H1 (cell line): ENCODE measurements at regions not wholly inside any gene's neighbourhood (a gene's known extent, or its start where the extent isn't known, plus 50 kb on each side); places are given as distances from the start of the nearest gene placed in this dataset.

Source experiments
- CTCF ChIA-PET: fragments of 300-600 bp; sonication (Branson Sonifier 250); formaldehyde crosslinking; loops from one replicate; lab custom pipeline; 2021; ENCODE audit not compliant: partially characterized antibody; lab: Charles Lee
- POLR2A ChIA-PET: fragments of 300-600 bp; sonication (Branson Sonifier 250); formaldehyde crosslinking; loops from one replicate; lab custom pipeline; 2021; ENCODE audit warnings: inconsistent platforms; ENCODE audit not compliant: partially characterized antibody; lab: Charles Lee
- DNase-seq, 2 experiments: peaks; one replicate each; pipeline versions ENCODE4 v3.0.0 to v3.0.0-alpha.2; 2010 to 2022; ENCODE audit warnings: low spot score in 2 of 2, low read depth in 1 of 2, mixed read lengths in 1 of 2
- FAIRE-seq: peaks from 2 replicates; lab custom pipeline; 2011; peaks lifted over from hg19 to GRCh38; lab: Jason Lieb, UNC
- H2AFZ ChIP-seq: 2 replicates; pipeline ENCODE4 v1.8.1; 2012; ENCODE audit warnings: low read length, inconsistent platforms
- H2AK5ac ChIP-seq: 2 replicates; pipeline ENCODE4 v1.6.1; 2013; ENCODE audit warnings: low read depth, low read length
- H2BK120ac ChIP-seq: replicated peaks from 2 replicates; pipeline ENCODE3; 2013; ENCODE audit warnings: low read depth, low read length, inconsistent platforms
- H2BK12ac ChIP-seq: 2 replicates; pipeline ENCODE4 v1.6.1; 2013; ENCODE audit warnings: low read depth, low read length
- H2BK15ac ChIP-seq: 2 replicates; pipeline ENCODE4 v1.6.1; 2013; ENCODE audit warnings: low read length
- H2BK20ac ChIP-seq: 2 replicates; pipeline ENCODE4 v1.6.1; 2013; ENCODE audit warnings: low read length
- H2BK5ac ChIP-seq: 2 replicates; pipeline ENCODE4 v1.6.1; 2013; ENCODE audit warnings: low read depth, low read length
- H3K14ac ChIP-seq: 2 replicates; pipeline ENCODE4 v1.6.1; 2013; ENCODE audit warnings: inconsistent platforms; ENCODE audit not compliant: insufficient read length
- H3K18ac ChIP-seq: 2 replicates; pipeline ENCODE4 v1.6.1; 2013; ENCODE audit warnings: low read length; ENCODE audit errors: extremely low read depth
- H3K23ac ChIP-seq: 2 replicates; pipeline ENCODE4 v1.6.1; 2013; ENCODE audit warnings: inconsistent platforms; ENCODE audit not compliant: insufficient read length
- H3K23me2 ChIP-seq: 2 replicates; pipeline ENCODE4 v1.6.1; 2013; ENCODE audit warnings: low read depth, low read length
- H3K27ac ChIP-seq: 2 replicates; pipeline ENCODE4 v1.6.1; 2011; ENCODE audit warnings: low read depth, low read length, inconsistent platforms
- H3K27me3 ChIP-seq, 4 experiments: replicated peaks in 1 of 4; 1 replicate in 1 of 4; 2 replicates in 3 of 4; pipeline versions ENCODE4 v1.6.1 to v1.8.1; 2011 to 2013; ENCODE audit warnings: low read length in 3 of 4, mild to moderate bottlenecking in 3 of 4, inconsistent platforms in 2 of 4, mixed read lengths in 2 of 4, moderate library complexity in 1 of 4; ENCODE audit not compliant: control insufficient read depth in 3 of 4, insufficient read depth in 3 of 4; ENCODE audit errors: extremely low read depth in 1 of 4
- H3K36me3 ChIP-seq, 4 experiments: 2 replicates each; pipeline versions ENCODE4 v1.6.1 to v1.8.1; 2011 to 2013; ENCODE audit warnings: mild to moderate bottlenecking in 4 of 4, low read length in 3 of 4, moderate library complexity in 2 of 4, control low read depth in 1 of 4, inconsistent platforms in 1 of 4; ENCODE audit not compliant: insufficient read depth in 4 of 4, control insufficient read depth in 2 of 4
- H3K4ac ChIP-seq: replicated peaks from 2 replicates; pipeline ENCODE3; 2013; ENCODE audit warnings: low read length, low read depth, mixed read lengths, inconsistent platforms; ENCODE audit not compliant: insufficient read length
- H3K4me1 ChIP-seq, 4 experiments: replicated peaks in 1 of 4; 1 replicate in 1 of 4; 2 replicates in 3 of 4; pipeline versions ENCODE4 v1.6.1 to v1.8.1; 2011 to 2013; ENCODE audit warnings: low read length in 3 of 4, inconsistent platforms in 2 of 4, mixed read lengths in 1 of 4; ENCODE audit not compliant: insufficient read depth in 4 of 4, control insufficient read depth in 3 of 4
- H3K4me2 ChIP-seq, 2 experiments: 2 replicates each; pipeline versions ENCODE4 v1.6.1 to v1.8.1; 2011 to 2013; ENCODE audit warnings: low read depth in 2 of 2, low read length in 2 of 2, control low read depth in 1 of 2, inconsistent platforms in 1 of 2, mild to moderate bottlenecking in 1 of 2; ENCODE audit not compliant: insufficient read depth in 1 of 2
- H3K4me3 ChIP-seq, 4 experiments: fragments of 200-600, 300-600 bp in 1 of 4; sonication (generic), shearing (Covaris generic), sonication (Bioruptor Twin) in 1 of 4; 2 replicates each; pipeline versions ENCODE4 v1.5.1 to v1.8.1; 2011 to 2016; ENCODE audit warnings: low read length in 4 of 4, low read depth in 3 of 4, control low read depth in 2 of 4, inconsistent platforms in 2 of 4, mild to moderate bottlenecking in 2 of 4, mixed read lengths in 1 of 4, moderate library complexity in 1 of 4; ENCODE audit not compliant: insufficient read depth in 2 of 4; ENCODE audit errors: extremely low read depth in 1 of 4
- H3K56ac ChIP-seq: replicated peaks from 2 replicates; pipeline ENCODE3; 2013; ENCODE audit warnings: low read depth, mild to moderate bottlenecking, mixed read lengths, low read length, inconsistent platforms; ENCODE audit not compliant: insufficient read length
- H3K79me1 ChIP-seq: 2 replicates; pipeline ENCODE4 v1.6.1; 2013; ENCODE audit warnings: low read depth, low read length, control low read depth
- H3K79me2 ChIP-seq, 2 experiments: 2 replicates each; pipeline versions ENCODE4 v1.6.1 to v1.8.1; 2012 to 2013; ENCODE audit warnings: low read length in 2 of 2, mild to moderate bottlenecking in 2 of 2, inconsistent platforms in 1 of 2; ENCODE audit not compliant: insufficient read depth in 2 of 2, control insufficient read depth in 1 of 2
- H3K9ac ChIP-seq, 4 experiments: replicated peaks in 1 of 4; 1 replicate in 1 of 4; 2 replicates in 3 of 4; pipeline versions ENCODE4 v1.6.1 to v1.8.1; 2011 to 2013; ENCODE audit warnings: low read depth in 3 of 4, low read length in 3 of 4, control low read depth in 2 of 4, mild to moderate bottlenecking in 2 of 4, moderate library complexity in 2 of 4, inconsistent platforms in 1 of 4; ENCODE audit errors: extremely low read depth in 1 of 4
- H3K9me3 ChIP-seq, 2 experiments: 2 replicates each; pipeline versions ENCODE4 v1.6.1 to v1.8.1; 2012 to 2013; ENCODE audit warnings: mild to moderate bottlenecking in 2 of 2, moderate library complexity in 2 of 2, control low read depth in 1 of 2, inconsistent platforms in 1 of 2, low read depth in 1 of 2, low read length in 1 of 2, mixed read lengths in 1 of 2; ENCODE audit not compliant: insufficient read depth in 2 of 2
- H4K20me1 ChIP-seq, 2 experiments: replicated peaks in 1 of 2; 2 replicates each; pipeline versions ENCODE3 to v1.8.1; 2011 to 2013; ENCODE audit warnings: inconsistent platforms in 2 of 2, low read length in 2 of 2, mild to moderate bottlenecking in 1 of 2; ENCODE audit not compliant: insufficient read depth in 2 of 2, control insufficient read depth in 1 of 2
- H4K5ac ChIP-seq: 2 replicates; pipeline ENCODE4 v1.6.1; 2013; ENCODE audit warnings: low read length, low read depth, mixed read lengths, inconsistent platforms; ENCODE audit not compliant: insufficient read length
- H4K8ac ChIP-seq: 2 replicates; pipeline ENCODE4 v1.8.0; 2013; ENCODE audit warnings: mild to moderate bottlenecking, moderate library complexity, low read length, inconsistent platforms; ENCODE audit not compliant: insufficient read depth; ENCODE audit errors: extremely low read depth
- H4K91ac ChIP-seq: replicated peaks from 2 replicates; pipeline ENCODE3; 2013; ENCODE audit warnings: low read length, mixed read lengths, inconsistent platforms; ENCODE audit not compliant: insufficient read length
- CTBP2 ChIP-seq: IDR thresholded peaks from 2 replicates; pipeline ENCODE4 v1.7.0; 2011; ENCODE audit warnings: borderline replicate concordance, mild to moderate bottlenecking, moderate library complexity, mixed read lengths, low read length; ENCODE audit not compliant: insufficient read depth, insufficient read length
- EZH2 ChIP-seq: fragments of 200-600 bp; sonication (generic); IDR thresholded peaks from 2 replicates; pipeline ENCODE4 v1.7.1; 2012; ENCODE audit warnings: low read depth, mild to moderate bottlenecking, moderate library complexity, low read length, inconsistent platforms; ENCODE audit not compliant: severe bottlenecking
- FOSL1 ChIP-seq: IDR thresholded peaks from 2 replicates; pipeline ENCODE4 v1.6.1; 2011; ENCODE audit warnings: mild to moderate bottlenecking, low read depth, low read length, moderate library complexity; ENCODE audit not compliant: insufficient read depth
- JUN ChIP-seq: IDR thresholded peaks from 2 replicates; pipeline ENCODE4 v1.6.1; 2011; ENCODE audit warnings: low read depth, mild to moderate bottlenecking, improper control_type of control experiment, low read length
- JUND ChIP-seq: IDR thresholded peaks from 2 replicates; pipeline ENCODE4 v1.6.1; 2011; ENCODE audit warnings: mild to moderate bottlenecking, improper control_type of control experiment, low read length
- KDM5A ChIP-seq: fragments of 200-600 bp; IDR thresholded peaks from 2 replicates; pipeline ENCODE4 v1.7.1; 2012; ENCODE audit warnings: mild to moderate bottlenecking, low read length, inconsistent platforms, mixed read lengths
- MAFK ChIP-seq: IDR thresholded peaks from 2 replicates; pipeline ENCODE4 v1.6.1; 2012; ENCODE audit warnings: low read depth, mild to moderate bottlenecking, improper control_type of control experiment, low read length
- RFX5 ChIP-seq: IDR thresholded peaks from 2 replicates; pipeline ENCODE4 v1.6.1; 2011; ENCODE audit warnings: low read depth, low read length, improper control_type of control experiment, borderline replicate concordance
- SIRT6 ChIP-seq: IDR thresholded peaks from one replicate; pipeline ENCODE4 v1.7.1; 2012; ENCODE audit warnings: low read length, inconsistent platforms
- TBP ChIP-seq: IDR thresholded peaks from 2 replicates; pipeline ENCODE4 v1.6.1; 2011; ENCODE audit warnings: low read depth, low read length, improper control_type of control experiment
- WGBS, 2 experiments: shearing (Covaris generic) in 1 of 2; methylation state at CpG; one replicate each; pipeline versions ENCODE4 v1.1.6 to v1.1.7; 2013 to 2015; ENCODE audit warnings: low lambda C conversion rate in 2 of 2, mixed read lengths in 2 of 2, inconsistent platforms in 1 of 2, low coverage in 1 of 2, missing lambda C conversion rate in 1 of 2; ENCODE audit not compliant: insufficient replicate concordance in 2 of 2, insufficient coverage in 1 of 2, insufficient read length in 1 of 2; ENCODE audit errors: extremely low coverage in 1 of 2, missing lambda C conversion rate in 1 of 2; 5-methylcytosine and 5-hydroxymethylcytosine counted together
- TF ChIP-seq, protein P1 (sequence below): IDR thresholded peaks from 2 replicates; pipeline ENCODE4 v1.6.1; 2012; ENCODE audit warnings: low read length, inconsistent platforms

DNA sequence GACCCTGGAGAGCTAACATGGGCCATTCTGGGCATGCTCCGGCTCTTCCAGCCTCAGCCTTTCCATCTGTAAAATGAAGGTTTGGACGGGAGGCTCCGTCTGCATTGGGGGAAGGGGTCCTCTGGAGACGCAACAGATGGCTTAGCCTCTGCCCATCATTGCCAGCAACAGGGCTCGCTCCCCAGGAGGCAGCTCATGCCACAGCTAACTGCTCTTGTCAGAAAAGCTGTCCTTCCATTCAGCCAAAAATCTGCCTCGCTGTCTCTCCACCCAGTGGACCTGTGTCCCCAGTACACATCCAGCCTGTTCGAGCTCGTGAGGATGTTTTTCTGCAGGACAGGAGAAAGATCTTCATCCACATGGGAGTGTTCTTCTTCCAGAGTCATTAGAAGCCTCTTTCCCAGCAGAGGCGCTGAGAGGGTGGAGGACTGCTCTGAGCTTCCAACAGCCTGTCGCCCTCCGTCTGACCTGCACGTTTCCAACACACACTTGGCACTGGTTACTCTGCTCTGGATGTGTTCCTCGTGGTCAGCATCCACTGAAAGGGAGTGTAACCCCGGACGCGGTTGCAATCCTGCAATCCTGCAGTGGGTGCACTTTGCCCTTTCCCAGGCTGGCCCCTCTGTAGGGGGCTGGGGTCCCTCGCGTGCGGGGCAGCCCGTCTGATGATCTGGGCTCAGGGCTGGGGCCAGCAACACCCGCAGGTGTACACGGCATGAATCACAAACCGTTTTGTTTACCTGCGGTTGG lies 1340.9 kb downstream of the TBC1D22A start:
- FAIRE-seq = no peak
- 88% methylated on average over 23 of the region's 24 CpGs; no CpG with 5 or more reads in 1 of the 2 experiments for WGBS, 2 experiments
- POLR2A ChIA-PET = interaction anchor here (1.0 kb wide), 1 partner anchor 33 kb away, joined by 3 read pairs; no protein-coding TSS in a partner anchor
- TF ChIP-seq FOSL1 = no peak
- TF ChIP-seq EZH2 = no peak
- TF ChIP-seq JUN = no peak
- no peak for TF ChIP-seq CTBP2
- TF ChIP-seq TBP = no peak
- TF ChIP-seq RFX5 = no peak
- TF ChIP-seq KDM5A = no peak
- no peak for TF ChIP-seq MAFK
- no peak for TF ChIP-seq JUND
- TF ChIP-seq, protein P1, sequence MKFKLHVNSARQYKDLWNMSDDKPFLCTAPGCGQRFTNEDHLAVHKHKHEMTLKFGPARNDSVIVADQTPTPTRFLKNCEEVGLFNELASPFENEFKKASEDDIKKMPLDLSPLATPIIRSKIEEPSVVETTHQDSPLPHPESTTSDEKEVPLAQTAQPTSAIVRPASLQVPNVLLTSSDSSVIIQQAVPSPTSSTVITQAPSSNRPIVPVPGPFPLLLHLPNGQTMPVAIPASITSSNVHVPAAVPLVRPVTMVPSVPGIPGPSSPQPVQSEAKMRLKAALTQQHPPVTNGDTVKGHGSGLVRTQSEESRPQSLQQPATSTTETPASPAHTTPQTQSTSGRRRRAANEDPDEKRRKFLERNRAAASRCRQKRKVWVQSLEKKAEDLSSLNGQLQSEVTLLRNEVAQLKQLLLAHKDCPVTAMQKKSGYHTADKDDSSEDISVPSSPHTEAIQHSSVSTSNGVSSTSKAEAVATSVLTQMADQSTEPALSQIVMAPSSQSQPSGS = no peak
- TF ChIP-seq SIRT6 = no peak

More for the DNA sequence above, 1340.9 kb downstream of the TBC1D22A start:
- no peak overlapping the region for H3K14ac ChIP-seq
- H3K23ac ChIP-seq = no peak overlapping the region
- no peak overlapping the region for H2BK15ac ChIP-seq
- H3K36me3 ChIP-seq = no peaks in the 10 kb centered on the region
- no peak overlapping the region for H3K4ac ChIP-seq
- no peaks in the 10 kb centered on the region; a peak in 1 of 7 replicates for H3K4me1 ChIP-seq
- no peak overlapping the region for H4K91ac ChIP-seq
- no peaks in the 10 kb centered on the region for H3K79me2 ChIP-seq
- H3K4me2 ChIP-seq = no peak overlapping the region
- no peak overlapping the region for H3K4me3 ChIP-seq
- no peak overlapping the region; the same call in 1 of the 2 replicates for H4K8ac ChIP-seq
- H2BK5ac ChIP-seq = no peak overlapping the region
- peak in 1 of 2 experiments; percentile 27 for DNase-seq
- H2AK5ac ChIP-seq = no peak overlapping the region
- no peak overlapping the region for H2BK12ac ChIP-seq
- no peaks in the 10 kb centered on the region for H3K27me3 ChIP-seq
- H4K5ac ChIP-seq = no peak overlapping the region
- H3K23me2 ChIP-seq = no peaks in the 10 kb centered on the region
- H3K27ac ChIP-seq = no peak overlapping the region
- peaks cover 0 to 2% of the 10 kb centered on the region in 2 experiments; a peak in 1 of 4 replicates for H3K9me3 ChIP-seq
- no peaks in the 10 kb centered on the region for H4K20me1 ChIP-seq
- H3K79me1 ChIP-seq = no peaks in the 10 kb centered on the region
- CTCF ChIA-PET = interaction anchor here (0.6 to 0.9 kb wide), 3 partner anchors 10 to 320 kb away, joined by 3 to 4 read pairs (median 3); no protein-coding TSS in a partner anchor
- no peak overlapping the region for H2BK120ac ChIP-seq
- no peak overlapping the region for H3K18ac ChIP-seq
- H3K9ac ChIP-seq = no peak overlapping the region
- H3K56ac ChIP-seq = no peak overlapping the region
- H2AFZ ChIP-seq = no peak overlapping the region
- no peak overlapping the region for H2BK20ac ChIP-seq
